Uterus (tissue), 3 donors: ENCODE measurements at regions not wholly inside any gene's neighbourhood (a gene's known extent, or its start where the extent isn't known, plus 50 kb on each side); places are given as distances from the start of the nearest gene placed in this dataset.

Experiments
- DNase-seq, 2 donors: peaks; one replicate each; pipeline ENCODE4 v3.0.0-alpha.2; 2019 to 2020
- H3K27ac ChIP-seq, 2 donors: fragments of 200-600 bp; sonication (generic); 1 replicate in 1 of 2; 2 replicates in 1 of 2; pipeline ENCODE4 v1.5.1; 2016 to 2018
- H3K27me3 ChIP-seq, 2 donors: fragments of 200-600 bp; sonication (generic); one replicate each; pipeline ENCODE4 v1.5.1; 2018 to 2019; ENCODE audit warnings: control low read depth in 1 of 2
- H3K36me3 ChIP-seq, 2 donors: fragments of 200-600 bp; sonication (generic); one replicate each; pipeline ENCODE4 v1.5.1; 2019; ENCODE audit warnings: control low read depth in 1 of 2
- H3K4me1 ChIP-seq, 2 donors: fragments of 200-600 bp; sonication (generic); one replicate each; pipeline ENCODE4 v1.5.1; 2018 to 2019; ENCODE audit warnings: control low read depth in 1 of 2
- H3K4me3 ChIP-seq, 2 donors: fragments of 200-600 bp; sonication (generic); 1 replicate in 1 of 2; 2 replicates in 1 of 2; pipeline ENCODE4 v1.5.1; 2018 to 2019; ENCODE audit warnings: mild to moderate bottlenecking in 1 of 2
- H3K9me3 ChIP-seq, 2 donors: fragments of 200-600 bp; sonication (generic); one replicate each; pipeline ENCODE4 v1.5.1; 2019; ENCODE audit warnings: control low read depth in 1 of 2
- POLR2A ChIP-seq, 2 donors: fragments of 450-650 bp; IDR thresholded peaks; one replicate each; pipeline ENCODE4 v1.6.1; 2016; ENCODE audit warnings: antibody characterized with exemption in 2 of 2, mild to moderate bottlenecking in 1 of 2, moderate library complexity in 1 of 2
- intact Hi-C: fragments of 100-400 bp; cut with DNase I; formaldehyde crosslinking; loops from one replicate; pipeline ENCODE4 v1.15.1; 2023; ENCODE audit warnings: low total_unique reads
- TF ChIP-seq, protein P1 (sequence below), 4 experiments: fragments of 200-600 bp in 2 of 4; fragments of 450-650 bp in 2 of 4; sonication (generic) in 2 of 4; IDR thresholded peaks; one replicate each; pipeline ENCODE4 v1.5.1; 2016 to 2019; ENCODE audit warnings: antibody characterized with exemption in 4 of 4, mild to moderate bottlenecking in 2 of 4, moderate library complexity in 1 of 4
- donor health status: DM: yes; HTN: yes; CAD: no.

DNA sequence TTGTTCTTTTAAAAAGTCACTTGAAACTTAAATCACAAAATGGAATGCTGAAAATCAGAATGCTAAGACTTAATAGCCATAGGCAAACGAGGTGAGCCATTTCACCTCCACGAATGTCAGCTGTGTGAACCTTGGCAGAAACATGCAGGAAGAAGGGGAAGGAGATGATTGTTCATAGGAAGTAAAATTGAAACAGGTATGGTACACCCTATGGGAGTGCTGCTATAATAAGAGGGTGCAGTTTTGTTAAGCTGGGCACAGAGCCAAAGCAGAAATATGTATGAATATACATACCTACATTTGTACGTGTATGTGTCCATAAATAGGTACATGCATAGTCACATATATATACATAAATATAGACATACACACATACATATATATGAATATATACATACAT, 51.0 kb upstream of the SPINK5 start:
- no peak for DNase-seq
- Histone ChIP-seq H3K27me3 (no peaks in the 10 kb centered on the region), H3K27ac (no peak overlapping the region), H3K4me3 (no peak overlapping the region), H3K36me3 (no peaks in the 10 kb centered on the region), H3K4me1 (no peaks in the 10 kb centered on the region), H3K9me3 (no peaks in the 10 kb centered on the region)
- TF ChIP-seq, protein P1, sequence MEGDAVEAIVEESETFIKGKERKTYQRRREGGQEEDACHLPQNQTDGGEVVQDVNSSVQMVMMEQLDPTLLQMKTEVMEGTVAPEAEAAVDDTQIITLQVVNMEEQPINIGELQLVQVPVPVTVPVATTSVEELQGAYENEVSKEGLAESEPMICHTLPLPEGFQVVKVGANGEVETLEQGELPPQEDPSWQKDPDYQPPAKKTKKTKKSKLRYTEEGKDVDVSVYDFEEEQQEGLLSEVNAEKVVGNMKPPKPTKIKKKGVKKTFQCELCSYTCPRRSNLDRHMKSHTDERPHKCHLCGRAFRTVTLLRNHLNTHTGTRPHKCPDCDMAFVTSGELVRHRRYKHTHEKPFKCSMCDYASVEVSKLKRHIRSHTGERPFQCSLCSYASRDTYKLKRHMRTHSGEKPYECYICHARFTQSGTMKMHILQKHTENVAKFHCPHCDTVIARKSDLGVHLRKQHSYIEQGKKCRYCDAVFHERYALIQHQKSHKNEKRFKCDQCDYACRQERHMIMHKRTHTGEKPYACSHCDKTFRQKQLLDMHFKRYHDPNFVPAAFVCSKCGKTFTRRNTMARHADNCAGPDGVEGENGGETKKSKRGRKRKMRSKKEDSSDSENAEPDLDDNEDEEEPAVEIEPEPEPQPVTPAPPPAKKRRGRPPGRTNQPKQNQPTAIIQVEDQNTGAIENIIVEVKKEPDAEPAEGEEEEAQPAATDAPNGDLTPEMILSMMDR (IDR thresholded peaks at IDR 0.05), result no peak
- no peak for TF ChIP-seq POLR2A (IDR thresholded peaks at IDR 0.05)
- intact Hi-C loops, result no loop called here

DNA sequence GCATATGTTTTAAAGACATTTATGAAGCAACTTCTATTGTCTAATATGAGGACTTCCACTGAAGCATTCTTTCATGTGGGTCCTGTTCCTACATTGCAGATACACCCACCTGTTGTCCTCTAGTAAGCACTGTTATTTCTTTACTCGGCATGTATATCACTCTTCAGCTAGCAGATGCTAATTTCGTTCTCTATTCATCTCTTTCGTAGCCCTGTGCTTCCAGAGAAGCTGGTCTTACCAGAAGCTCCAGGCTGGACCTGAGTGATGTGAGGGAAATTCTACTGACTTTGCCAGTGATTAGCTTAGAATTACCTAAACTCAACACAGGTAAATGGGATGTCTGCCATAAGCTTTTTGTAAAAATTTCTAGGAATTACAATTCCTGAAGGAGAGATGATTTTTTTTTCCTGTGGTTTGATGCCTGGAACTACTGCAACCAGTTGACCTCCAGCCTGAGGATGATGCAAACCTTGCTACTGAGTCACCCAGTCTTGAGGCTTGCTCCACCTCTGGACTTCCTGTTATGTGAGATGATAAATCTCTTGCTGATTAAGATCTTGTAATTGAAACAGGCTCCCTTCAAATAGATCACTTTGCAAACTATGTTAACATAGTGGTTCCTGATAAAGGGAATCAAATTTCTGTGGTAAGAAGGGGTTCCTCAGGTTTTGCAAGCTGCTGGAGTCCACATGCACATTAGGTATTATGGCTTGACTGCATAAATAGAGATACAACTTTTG, 52.2 kb upstream of the SPINK5 start:
- DNase-seq, result no peak
- Histone ChIP-seq H3K4me1 (no peaks in the 10 kb centered on the region), H3K36me3 (no peaks in the 10 kb centered on the region), H3K9me3 (no peaks in the 10 kb centered on the region), H3K27me3 (no peaks in the 10 kb centered on the region), H3K4me3 (no peak overlapping the region), H3K27ac (no peak overlapping the region)
- intact Hi-C loops, result no loop called here
- TF ChIP-seq POLR2A (IDR thresholded peaks at IDR 0.05), result no peak
- TF ChIP-seq, protein P1 (IDR thresholded peaks at IDR 0.05), result no peak

DNA sequence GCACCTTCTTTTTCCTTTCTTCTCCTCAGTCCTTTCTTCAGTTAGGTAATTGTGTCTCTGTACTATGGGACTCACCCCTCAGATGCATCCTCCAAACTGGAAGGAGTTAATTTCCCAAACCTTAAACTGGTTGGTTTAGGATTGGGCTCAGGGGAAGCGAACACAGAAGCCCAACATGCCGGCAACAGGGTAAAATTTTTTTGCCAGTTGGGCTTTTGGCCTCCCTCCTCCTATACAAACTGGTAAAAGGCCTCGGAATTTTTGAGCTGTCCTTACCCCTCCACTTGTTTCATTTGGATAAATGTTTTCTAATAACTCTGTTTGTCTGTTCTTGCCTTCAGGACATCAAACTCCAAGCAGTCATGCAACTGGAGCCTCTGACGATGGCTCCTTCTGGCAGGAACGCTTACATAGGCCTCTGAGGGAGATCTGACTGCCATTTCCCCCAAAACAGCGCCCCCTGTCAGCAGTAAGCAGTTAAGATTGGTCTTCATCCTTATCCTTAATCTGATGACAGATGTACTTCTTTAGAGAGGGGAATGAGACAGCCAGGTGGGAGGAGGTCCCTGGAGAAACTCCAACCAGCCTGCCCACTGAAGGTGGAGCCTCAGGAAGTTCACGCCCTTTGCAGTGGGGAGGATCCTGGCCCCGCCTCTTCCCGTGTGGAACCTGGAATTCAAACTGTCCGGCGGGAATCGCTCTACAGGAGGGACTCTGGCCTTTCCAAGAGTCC, 57.8 kb upstream of the SPINK5 start:
- H3K27ac ChIP-seq, result no peak overlapping the region
- TF ChIP-seq POLR2A (IDR thresholded peaks at IDR 0.05), result no peak
- TF ChIP-seq, protein P1 (IDR thresholded peaks at IDR 0.05), result no peak
- DNase-seq, result no peak
- H3K27me3 ChIP-seq, result no peaks in the 10 kb centered on the region
- intact Hi-C loops, result no loop called here
- no peaks in the 10 kb centered on the region for H3K4me1 ChIP-seq
- no peaks in the 10 kb centered on the region for H3K9me3 ChIP-seq
- no peak overlapping the region for H3K4me3 ChIP-seq
- no peaks in the 10 kb centered on the region for H3K36me3 ChIP-seq

DNA sequence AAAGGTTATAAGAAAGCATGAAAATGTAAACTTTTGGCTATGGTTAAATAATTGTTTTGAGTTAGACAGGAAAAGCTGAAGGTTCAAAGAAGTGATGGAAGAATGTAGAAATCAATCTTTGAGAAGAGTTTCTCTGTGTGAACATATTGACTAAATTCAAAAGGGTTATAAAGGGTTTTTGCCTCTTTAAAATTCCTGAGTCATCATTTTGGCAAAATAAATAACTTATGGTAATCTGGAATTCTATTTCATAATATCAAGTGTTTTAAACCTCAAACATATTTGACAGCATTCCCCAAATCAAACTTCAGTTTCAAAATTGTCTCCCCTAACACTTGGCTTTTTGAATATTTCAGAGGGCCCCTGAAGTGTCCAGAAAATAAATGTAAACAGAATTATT, 60.6 kb upstream of the SPINK5 start:
- intact Hi-C loops, result no loop called here
- Histone ChIP-seq H3K36me3 (no peaks in the 10 kb centered on the region), H3K9me3 (no peaks in the 10 kb centered on the region), H3K4me1 (no peaks in the 10 kb centered on the region), H3K27ac (no peak overlapping the region), H3K4me3 (no peak overlapping the region), H3K27me3 (no peaks in the 10 kb centered on the region)
- TF ChIP-seq POLR2A (IDR thresholded peaks at IDR 0.05), result no peak
- TF ChIP-seq, protein P1 (IDR thresholded peaks at IDR 0.05), result no peak
- DNase-seq, result no peak

DNA sequence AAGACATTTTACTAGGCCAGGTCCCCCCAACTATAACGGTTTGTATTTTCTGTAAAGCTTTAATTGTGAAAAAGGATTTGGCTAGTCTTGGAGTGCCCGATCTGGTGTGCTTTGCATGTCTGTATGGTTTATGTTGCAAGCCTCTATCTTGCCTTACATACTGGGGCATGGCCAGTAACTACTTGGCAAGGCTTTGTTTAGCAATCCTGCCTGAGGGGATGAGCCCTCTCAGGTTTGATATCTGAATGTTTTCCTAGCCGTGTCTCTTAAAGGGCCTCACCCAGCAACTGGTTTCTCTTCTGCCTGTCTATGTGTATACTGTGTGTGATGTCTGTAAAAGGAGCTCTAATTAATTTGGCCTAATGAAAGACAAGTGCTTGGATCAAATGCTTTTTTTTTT, 61.3 kb upstream of the SPINK5 start:
- no peaks in the 10 kb centered on the region for H3K4me1 ChIP-seq
- no peaks in the 10 kb centered on the region for H3K9me3 ChIP-seq
- H3K4me3 ChIP-seq, result no peak overlapping the region
- no peak overlapping the region for H3K27ac ChIP-seq
- no peaks in the 10 kb centered on the region for H3K36me3 ChIP-seq
- H3K27me3 ChIP-seq, result no peaks in the 10 kb centered on the region
- intact Hi-C loops, result no loop called here
- no peak for TF ChIP-seq POLR2A (IDR thresholded peaks at IDR 0.05)
- TF ChIP-seq, protein P1 (IDR thresholded peaks at IDR 0.05), result no peak
- no peak for DNase-seq
